ENCODE measurements at regions not wholly inside any gene's neighbourhood (a gene's known extent, or its start where the extent isn't known, plus 50 kb on each side); places are given as distances from the start of the nearest gene placed in this dataset.

- TF ChIP-seq CTCF (IDR thresholded peaks at IDR 0.05; ENCODE audit: poor library complexity) (no peak), EZH2 (IDR thresholded peaks at IDR 0.05; ENCODE audit: borderline replicate concordance) (no peak)
Measured at GRCh38 chr2:17124575-17125318, 393.5 kb downstream of the RAD51AP2 start.

Measured in hepatocyte (in vitro differentiated cells).